ENCODE measurements at regions not wholly inside any gene's neighbourhood (a gene's known extent, or its start where the extent isn't known, plus 50 kb on each side); places are given as distances from the start of the nearest gene placed in this dataset.
A peak's percentile ranks its signal among the peaks of the same experiment; 100 is the strongest.

DNA sequence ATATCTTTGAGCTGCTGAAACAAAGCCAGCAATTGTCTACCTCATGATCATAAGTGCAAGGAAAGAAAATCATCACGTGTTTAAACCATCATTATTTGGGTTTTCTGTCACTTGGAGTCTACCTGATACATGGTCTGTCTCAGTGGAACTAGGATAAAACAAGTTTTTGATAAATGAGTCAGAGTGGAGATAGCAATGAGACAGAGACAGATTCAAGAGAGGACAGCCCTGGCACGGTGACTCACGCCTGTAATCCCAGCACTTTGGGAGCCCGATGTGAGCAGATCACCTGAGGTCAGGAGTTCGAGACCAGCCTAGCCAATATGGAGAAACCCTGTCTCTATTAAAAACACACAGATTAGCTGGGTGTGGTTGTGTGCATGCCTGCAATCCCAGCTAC is 93.8 kb downstream of the PMAIP1 start:
- Histone ChIP-seq H3K9me3 (ENCODE audit: control insufficient read depth, insufficient read depth, low read depth, low read length) (no peaks in the 10 kb centered on the region), H3K79me2 (ENCODE audit: control insufficient read depth, insufficient read depth, low read length) (no peaks in the 10 kb centered on the region), H3K27ac (ENCODE audit: insufficient read depth, low read length) (no peak overlapping the region), H2AFZ (ENCODE audit: low read length) (no peak overlapping the region), H3K27me3 (ENCODE audit: control insufficient read depth, insufficient read depth, low read length) (peaks cover 8% of the 10 kb centered on the region), H3K36me3 (ENCODE audit: control insufficient read depth, insufficient read depth, low read length) (no peaks in the 10 kb centered on the region), H3K9ac (ENCODE audit: insufficient read depth, low read length) (no peak overlapping the region), H3K4me3 (replicated peaks in 1 of 4; ENCODE audit: control extremely low read depth in 1 of 4, insufficient read depth in 1 of 4, low read depth in 3 of 4, low read length in 4 of 4) (no peak overlapping the region), H3K4me2 (ENCODE audit: extremely low read depth, insufficient read depth, low read length) (no peak overlapping the region), H4K20me1 (ENCODE audit: control insufficient read depth, extremely low read depth, insufficient read depth, low read length) (no peaks in the 10 kb centered on the region), H3K4me1 (ENCODE audit: control insufficient read depth, extremely low read depth, insufficient read depth, low read length) (no peaks in the 10 kb centered on the region)
- DNase-seq (ENCODE audit: low read depth in 2 of 2), result no peak
- TF ChIP-seq, protein P1, sequence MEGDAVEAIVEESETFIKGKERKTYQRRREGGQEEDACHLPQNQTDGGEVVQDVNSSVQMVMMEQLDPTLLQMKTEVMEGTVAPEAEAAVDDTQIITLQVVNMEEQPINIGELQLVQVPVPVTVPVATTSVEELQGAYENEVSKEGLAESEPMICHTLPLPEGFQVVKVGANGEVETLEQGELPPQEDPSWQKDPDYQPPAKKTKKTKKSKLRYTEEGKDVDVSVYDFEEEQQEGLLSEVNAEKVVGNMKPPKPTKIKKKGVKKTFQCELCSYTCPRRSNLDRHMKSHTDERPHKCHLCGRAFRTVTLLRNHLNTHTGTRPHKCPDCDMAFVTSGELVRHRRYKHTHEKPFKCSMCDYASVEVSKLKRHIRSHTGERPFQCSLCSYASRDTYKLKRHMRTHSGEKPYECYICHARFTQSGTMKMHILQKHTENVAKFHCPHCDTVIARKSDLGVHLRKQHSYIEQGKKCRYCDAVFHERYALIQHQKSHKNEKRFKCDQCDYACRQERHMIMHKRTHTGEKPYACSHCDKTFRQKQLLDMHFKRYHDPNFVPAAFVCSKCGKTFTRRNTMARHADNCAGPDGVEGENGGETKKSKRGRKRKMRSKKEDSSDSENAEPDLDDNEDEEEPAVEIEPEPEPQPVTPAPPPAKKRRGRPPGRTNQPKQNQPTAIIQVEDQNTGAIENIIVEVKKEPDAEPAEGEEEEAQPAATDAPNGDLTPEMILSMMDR (conservative IDR thresholded peaks at IDR 0.05 in 1 of 2, IDR thresholded peaks at IDR 0.05 in 1 of 2; ENCODE audit: low read depth in 1 of 2, low read length in 2 of 2), result no peak
- no peak for TF ChIP-seq EZH2 (IDR thresholded peaks at IDR 0.05; ENCODE audit: low read length, missing control alignments)

DNA sequence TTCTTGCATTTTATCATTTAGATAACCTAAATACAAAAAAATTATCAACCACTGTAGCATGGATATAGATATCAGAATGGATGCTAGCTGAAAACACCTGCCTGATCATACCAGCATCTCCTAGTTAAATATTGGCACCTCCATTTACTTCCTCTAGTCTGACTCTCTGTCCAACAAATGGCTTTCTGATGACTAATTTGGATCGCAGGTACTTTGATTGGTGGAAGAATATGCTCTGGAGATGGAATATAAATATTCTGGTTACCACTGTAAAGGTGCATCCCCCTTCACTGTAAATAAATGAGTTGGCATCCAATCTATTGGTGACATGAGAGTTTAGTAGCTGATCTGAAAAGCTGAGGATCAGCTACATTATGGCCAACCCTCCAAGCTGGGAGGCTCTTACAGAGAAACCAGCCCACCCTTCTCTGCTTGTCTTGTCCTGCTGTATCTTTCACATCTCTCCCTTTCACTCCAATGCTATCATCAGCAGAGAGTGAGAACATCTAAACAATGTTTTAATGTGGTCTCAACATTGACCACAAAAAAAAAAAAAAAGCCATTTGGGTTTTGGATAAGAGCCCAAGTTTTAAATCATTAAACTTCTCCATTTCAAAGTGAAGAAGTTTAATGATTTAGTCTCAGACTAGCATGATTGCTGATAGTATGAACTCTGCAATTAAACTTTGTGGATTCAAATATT is 90.5 kb downstream of the PMAIP1 start:
- Histone ChIP-seq H3K27ac (ENCODE audit: insufficient read depth, low read length) (no peak overlapping the region), H4K20me1 (ENCODE audit: control insufficient read depth, extremely low read depth, insufficient read depth, low read length) (no peaks in the 10 kb centered on the region), H3K36me3 (ENCODE audit: control insufficient read depth, insufficient read depth, low read length) (no peaks in the 10 kb centered on the region), H2AFZ (ENCODE audit: low read length) (no peak overlapping the region), H3K9me3 (ENCODE audit: control insufficient read depth, insufficient read depth, low read depth, low read length) (no peaks in the 10 kb centered on the region), H3K4me1 (ENCODE audit: control insufficient read depth, extremely low read depth, insufficient read depth, low read length) (no peaks in the 10 kb centered on the region), H3K27me3 (ENCODE audit: control insufficient read depth, insufficient read depth, low read length) (peaks cover 6% of the 10 kb centered on the region), H3K4me2 (ENCODE audit: extremely low read depth, insufficient read depth, low read length) (no peak overlapping the region), H3K79me2 (ENCODE audit: control insufficient read depth, insufficient read depth, low read length) (no peaks in the 10 kb centered on the region), H3K4me3 (replicated peaks in 1 of 4; ENCODE audit: control extremely low read depth in 1 of 4, insufficient read depth in 1 of 4, low read depth in 3 of 4, low read length in 4 of 4) (no peak overlapping the region), H3K9ac (ENCODE audit: insufficient read depth, low read length) (no peak overlapping the region)
- DNase-seq (ENCODE audit: low read depth in 2 of 2), result peak in 1 of 2 donors; percentile 15
- TF ChIP-seq, protein P1 (conservative IDR thresholded peaks at IDR 0.05 in 1 of 2, IDR thresholded peaks at IDR 0.05 in 1 of 2; ENCODE audit: low read depth in 1 of 2, low read length in 2 of 2), result no peak
- TF ChIP-seq EZH2 (IDR thresholded peaks at IDR 0.05; ENCODE audit: low read length, missing control alignments), result no peak

DNA sequence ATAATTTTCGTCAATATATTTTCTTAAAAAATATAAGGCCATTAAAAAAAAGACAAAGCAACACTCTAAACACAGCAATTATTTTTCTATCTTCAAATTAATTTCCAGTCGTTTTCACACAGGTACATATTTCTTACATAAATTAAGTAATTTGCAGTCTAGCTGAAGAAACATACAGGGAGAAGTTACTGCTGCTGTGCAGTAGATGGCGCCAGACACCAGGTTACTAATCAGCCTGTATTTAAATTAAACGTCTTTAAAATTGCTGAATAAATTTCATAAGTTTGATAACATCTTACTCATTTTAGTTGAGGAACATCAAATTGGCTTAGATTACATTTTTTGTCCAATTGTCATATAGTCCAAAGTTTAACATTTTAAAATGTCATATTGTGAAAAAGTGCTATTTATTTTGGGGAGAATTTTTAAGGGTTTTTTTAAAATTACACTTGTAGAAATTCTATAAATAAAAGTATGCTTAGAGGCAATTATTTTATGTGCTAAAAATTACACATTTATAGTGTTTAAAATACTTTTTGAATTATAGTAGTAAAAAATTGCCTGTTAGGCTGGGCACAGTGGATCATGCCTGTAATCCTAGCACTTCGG is 88.4 kb downstream of the PMAIP1 start:
- no peak for TF ChIP-seq EZH2 (IDR thresholded peaks at IDR 0.05; ENCODE audit: low read length, missing control alignments)
- TF ChIP-seq, protein P1 (conservative IDR thresholded peaks at IDR 0.05 in 1 of 2, IDR thresholded peaks at IDR 0.05 in 1 of 2; ENCODE audit: low read depth in 1 of 2, low read length in 2 of 2), result peak; percentile 94 to 95
- Histone ChIP-seq H3K27ac (ENCODE audit: insufficient read depth, low read length) (no peak overlapping the region), H3K4me1 (ENCODE audit: control insufficient read depth, extremely low read depth, insufficient read depth, low read length) (no peaks in the 10 kb centered on the region), H4K20me1 (ENCODE audit: control insufficient read depth, extremely low read depth, insufficient read depth, low read length) (no peaks in the 10 kb centered on the region), H3K4me3 (replicated peaks in 1 of 4; ENCODE audit: control extremely low read depth in 1 of 4, insufficient read depth in 1 of 4, low read depth in 3 of 4, low read length in 4 of 4) (no peak overlapping the region), H3K9me3 (ENCODE audit: control insufficient read depth, insufficient read depth, low read depth, low read length) (no peaks in the 10 kb centered on the region), H2AFZ (ENCODE audit: low read length) (no peak overlapping the region), H3K79me2 (ENCODE audit: control insufficient read depth, insufficient read depth, low read length) (no peaks in the 10 kb centered on the region), H3K9ac (ENCODE audit: insufficient read depth, low read length) (no peak overlapping the region), H3K36me3 (ENCODE audit: control insufficient read depth, insufficient read depth, low read length) (no peaks in the 10 kb centered on the region), H3K27me3 (ENCODE audit: control insufficient read depth, insufficient read depth, low read length) (peaks cover 4% of the 10 kb centered on the region), H3K4me2 (ENCODE audit: extremely low read depth, insufficient read depth, low read length) (no peak overlapping the region)
- DNase-seq (ENCODE audit: low read depth in 2 of 2), result peak; percentile 58 to 81
